HCT116 (cell line): ENCODE measurements at regions not wholly inside any gene's neighbourhood (a gene's known extent, or its start where the extent isn't known, plus 50 kb on each side); places are given as distances from the start of the nearest gene placed in this dataset.

Experiments used
- ATAC-seq: fragments of 200-7000 bp; cut with Tn5 transposase; 2 replicates; pipeline ENCODE4 v1.9.1; 2020; ENCODE audit warnings: mild to moderate bottlenecking, moderate library complexity
- BruUV-seq: library from RNA; stranded (reverse); fragments of 400-500 nt; replicated peaks from 2 replicates; lab custom pipeline; 2021; lab: Mats Ljungman, UMichigan
- CTCF ChIA-PET: fragments of 300-600 bp; sonication (Branson Sonifier 250); formaldehyde crosslinking; loops from one replicate; lab custom pipeline; 2021; ENCODE audit warnings: antibody characterized with exemption; lab: Charles Lee
- POLR2A ChIA-PET: fragments of 300-600, 350-600 bp; sonication (Branson Sonifier 250); formaldehyde crosslinking; loops from one replicate; lab custom pipeline; 2021; ENCODE audit warnings: antibody characterized with exemption; lab: Charles Lee
- RAD21 ChIA-PET, 2 experiments: fragments of 300-600 bp; sonication (Branson Sonifier 250); formaldehyde crosslinking; loops; one replicate each; lab custom pipeline; 2023; ENCODE audit warnings: low total read pairs in 2 of 2; ENCODE audit not compliant: uncharacterized antibody in 2 of 2, unreplicated experiment in 2 of 2, low non-redundant PET in 1 of 2; lab: Charles Lee
- DNase-seq: peaks from one replicate; pipeline ENCODE4 v3.0.0-alpha.2; 2010; ENCODE audit warnings: low read depth, low spot score
- H2AFZ ChIP-seq: fragments of 200-600 bp; shearing (Covaris generic), sonication (generic); 2 replicates; pipeline ENCODE4 v1.6.1; 2017; ENCODE audit warnings: low read depth, mixed run types, mixed read lengths, antibody characterized with exemption, low read length; ENCODE audit not compliant: poor library complexity, severe bottlenecking
- H3K27ac ChIP-seq: 2 replicates; pipeline ENCODE4 v1.5.1; 2012; ENCODE audit warnings: low read depth, low read length
- H3K27me3 ChIP-seq: fragments of 200-600 bp; sonication (generic); 2 replicates; pipeline ENCODE4 v1.6.1; 2016; ENCODE audit warnings: mixed run types, low read length, mixed read lengths; ENCODE audit not compliant: insufficient read depth
- H3K36me3 ChIP-seq, 2 experiments: fragments of 200-500 bp in 1 of 2; fragments of 200-600 bp in 1 of 2; sonication (Bioruptor generic) in 1 of 2; sonication (generic) in 1 of 2; 2 replicates each; pipeline versions ENCODE4 v1.5.1 to v1.6.1; 2014 to 2016; ENCODE audit warnings: low read length in 2 of 2, inconsistent platforms in 1 of 2, mixed read lengths in 1 of 2, mixed run types in 1 of 2; ENCODE audit not compliant: insufficient read depth in 2 of 2, control insufficient read depth in 1 of 2
- H3K4me1 ChIP-seq, 2 experiments: fragments of 200-600 bp in 1 of 2; sonication (generic) in 1 of 2; 2 replicates each; pipeline versions ENCODE4 v1.5.1 to v1.6.1; 2012 to 2017; ENCODE audit warnings: low read length in 2 of 2, inconsistent platforms in 1 of 2, mild to moderate bottlenecking in 1 of 2, mixed read lengths in 1 of 2, mixed run types in 1 of 2, moderate library complexity in 1 of 2; ENCODE audit not compliant: insufficient read depth in 2 of 2, control insufficient read depth in 1 of 2
- H3K4me2 ChIP-seq: fragments of 200-600 bp; sonication (generic); 2 replicates; pipeline ENCODE4 v1.6.1; 2017; ENCODE audit warnings: mixed run types, low read length, mixed read lengths
- H3K4me3 ChIP-seq, 2 experiments: fragments of 200-600 bp in 1 of 2; sonication (generic) in 1 of 2; replicated peaks in 1 of 2; 2 replicates each; pipeline ENCODE4 v1.5.1; 2011 to 2016; ENCODE audit warnings: low read length in 2 of 2, control low read depth in 1 of 2, low read depth in 1 of 2, mild to moderate bottlenecking in 1 of 2, mixed read lengths in 1 of 2, mixed run types in 1 of 2
- H3K79me2 ChIP-seq: fragments of 200-600 bp; sonication (generic); 2 replicates; pipeline ENCODE4 v1.6.1; 2017; ENCODE audit warnings: mild to moderate bottlenecking, mixed run types, low read length, moderate library complexity, mixed read lengths; ENCODE audit not compliant: insufficient read depth
- H3K9ac ChIP-seq: fragments of 200-600 bp; sonication (generic); 2 replicates; pipeline ENCODE4 v1.6.1; 2016; ENCODE audit warnings: low read length, mixed read lengths
- H3K9me2 ChIP-seq: fragments of 200-600 bp; sonication (generic), shearing (Covaris generic); 2 replicates; pipeline ENCODE4 v1.6.1; 2017; ENCODE audit warnings: mixed run types, mild to moderate bottlenecking, moderate library complexity; ENCODE audit not compliant: insufficient read depth
- H3K9me3 ChIP-seq, 2 experiments: fragments of 200-500 bp in 1 of 2; fragments of 200-600 bp in 1 of 2; sonication (Bioruptor generic) in 1 of 2; sonication (generic) in 1 of 2; 2 replicates each; pipeline ENCODE4 v1.6.1; 2014 to 2017; ENCODE audit warnings: low read length in 2 of 2, mixed read lengths in 2 of 2, inconsistent platforms in 1 of 2, low read depth in 1 of 2, mild to moderate bottlenecking in 1 of 2, mixed run types in 1 of 2, moderate library complexity in 1 of 2; ENCODE audit not compliant: control insufficient read depth in 1 of 2, insufficient read depth in 1 of 2
- H4K20me1 ChIP-seq: fragments of 200-600 bp; sonication (generic), shearing (Covaris generic); 2 replicates; pipeline ENCODE4 v1.6.1; 2017; ENCODE audit warnings: mixed run types, mild to moderate bottlenecking, moderate library complexity; ENCODE audit not compliant: insufficient read depth
- EGR1 ChIP-seq: IDR thresholded peaks from 2 replicates; pipeline ENCODE4 v1.6.1; 2012; ENCODE audit warnings: low read depth
- EZH2 ChIP-seq: fragments of 200-600 bp; sonication (generic); IDR thresholded peaks from 2 replicates; pipeline ENCODE4 v1.6.1; 2017; ENCODE audit warnings: antibody characterized with exemption, mixed run types
- JUND ChIP-seq: IDR thresholded peaks from 2 replicates; pipeline ENCODE4 v1.6.1; 2012
- POLR2AphosphoS5 ChIP-seq: IDR thresholded peaks from 2 replicates; pipeline ENCODE4 v1.6.1; 2011; ENCODE audit warnings: mild to moderate bottlenecking, low read depth, low read length, moderate library complexity
- RAD21 ChIP-seq: IDR thresholded peaks from 2 replicates; pipeline ENCODE4 v1.6.1; 2012; ENCODE audit warnings: low read depth, mild to moderate bottlenecking
- SIN3A ChIP-seq: IDR thresholded peaks from 2 replicates; pipeline ENCODE4 v1.6.1; 2012; ENCODE audit warnings: low read depth
- SRF ChIP-seq: IDR thresholded peaks from 2 replicates; pipeline ENCODE4 v1.6.1; 2012; ENCODE audit warnings: low read depth
- TCF7L2 ChIP-seq: IDR thresholded peaks from 2 replicates; pipeline ENCODE4 v1.7.0; 2011; ENCODE audit warnings: borderline replicate concordance, inconsistent platforms; ENCODE audit not compliant: insufficient read depth, insufficient read length; ENCODE audit errors: extremely low read depth
- YY1 ChIP-seq: IDR thresholded peaks from 2 replicates; pipeline ENCODE4 v1.6.1; 2011; ENCODE audit warnings: low read length, low read depth, moderate library complexity, mild to moderate bottlenecking; ENCODE audit not compliant: insufficient replicate concordance; ENCODE audit errors: extremely low read depth
- intact Hi-C: fragments of 100-400 bp; cut with micrococcal nuclease; formaldehyde crosslinking; loops from 2 replicates; pipeline ENCODE4 v1.10.0; 2022
- TF ChIP-seq, protein P1 (sequence below): IDR thresholded peaks from 2 replicates; pipeline ENCODE4 v1.6.1; 2012
- TF ChIP-seq, protein P2 (sequence below): IDR thresholded peaks from 2 replicates; pipeline ENCODE4 v1.6.1; 2012; ENCODE audit warnings: low read depth
- TF ChIP-seq, protein P3 (sequence below): IDR thresholded peaks from 2 replicates; pipeline ENCODE4 v1.6.1; 2011; ENCODE audit warnings: mild to moderate bottlenecking, low read length, moderate library complexity; ENCODE audit not compliant: insufficient replicate concordance; ENCODE audit errors: extremely low read depth
- TF ChIP-seq, protein P4 (sequence below), 3 experiments: fragments of 200-600 bp in 1 of 3; sonication (generic) in 1 of 3; IDR thresholded peaks in 2 of 3; conservative IDR thresholded peaks in 1 of 3; 2 replicates each; pipeline ENCODE4 v1.5.1; 2012 to 2017; ENCODE audit warnings: low read depth in 2 of 3, low read length in 2 of 3, antibody characterized with exemption in 1 of 3, borderline replicate concordance in 1 of 3, control low read depth in 1 of 3, mild to moderate bottlenecking in 1 of 3, mixed read lengths in 1 of 3, mixed run types in 1 of 3, moderate library complexity in 1 of 3; ENCODE audit not compliant: insufficient read depth in 1 of 3
- TF ChIP-seq, protein P5 (sequence below): IDR thresholded peaks from 2 replicates; pipeline ENCODE4 v1.6.1; 2012

DNA sequence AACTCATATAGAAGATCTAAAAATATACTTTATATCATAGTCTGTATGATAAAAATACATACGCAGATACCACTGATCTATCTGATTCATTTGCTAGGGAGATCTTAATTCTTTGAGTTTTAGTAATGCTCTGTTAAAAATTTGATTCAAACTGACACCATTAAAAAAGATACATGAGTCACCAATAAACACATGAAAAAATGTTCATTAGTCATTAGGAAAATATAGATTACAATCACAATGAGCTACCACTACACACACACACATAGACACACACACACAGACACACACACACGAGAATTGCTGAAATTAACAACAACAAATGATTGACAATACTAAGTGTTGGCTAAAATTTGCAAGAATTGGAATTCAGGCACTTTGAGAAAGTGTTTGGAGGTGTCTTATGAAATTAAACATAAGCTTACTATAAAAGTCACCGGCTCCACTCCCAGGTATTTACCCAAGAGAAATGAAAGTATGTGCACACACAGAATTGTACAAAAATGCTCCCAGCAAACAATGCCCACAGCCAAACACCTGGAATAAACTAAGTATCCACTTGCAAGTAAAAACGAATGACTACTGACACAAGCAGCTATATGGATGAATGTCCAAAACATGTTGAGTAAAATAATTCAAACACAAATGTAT lies 117.7 kb upstream of the GGTLC1 start:
- H3K79me2 ChIP-seq, result no peaks in the 10 kb centered on the region
- ATAC-seq (no peak), DNase-seq (no peak)
- no peaks in the 10 kb centered on the region for H4K20me1 ChIP-seq
- no peaks in the 10 kb centered on the region for H3K9me3 ChIP-seq
- no peak overlapping the region for H3K4me3 ChIP-seq
- no peak overlapping the region for H3K4me2 ChIP-seq
- intact Hi-C loops, result no loop called here
- H3K4me1 ChIP-seq, result no peaks in the 10 kb centered on the region
- H3K9ac ChIP-seq, result no peak overlapping the region
- H3K9me2 ChIP-seq, result no peaks in the 10 kb centered on the region
- H3K36me3 ChIP-seq, result no peaks in the 10 kb centered on the region
- CTCF ChIA-PET, result no interaction called here
- no peak overlapping the region for H3K27ac ChIP-seq
- H2AFZ ChIP-seq, result no peak overlapping the region
- H3K27me3 ChIP-seq, result no peaks in the 10 kb centered on the region
- no TSS peak for BruUV-seq
- POLR2A ChIA-PET, result no interaction called here
- no peak for TF ChIP-seq JUND
- TF ChIP-seq, protein P1, sequence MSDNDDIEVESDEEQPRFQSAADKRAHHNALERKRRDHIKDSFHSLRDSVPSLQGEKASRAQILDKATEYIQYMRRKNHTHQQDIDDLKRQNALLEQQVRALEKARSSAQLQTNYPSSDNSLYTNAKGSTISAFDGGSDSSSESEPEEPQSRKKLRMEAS, result no peak
- TF ChIP-seq, protein P2, sequence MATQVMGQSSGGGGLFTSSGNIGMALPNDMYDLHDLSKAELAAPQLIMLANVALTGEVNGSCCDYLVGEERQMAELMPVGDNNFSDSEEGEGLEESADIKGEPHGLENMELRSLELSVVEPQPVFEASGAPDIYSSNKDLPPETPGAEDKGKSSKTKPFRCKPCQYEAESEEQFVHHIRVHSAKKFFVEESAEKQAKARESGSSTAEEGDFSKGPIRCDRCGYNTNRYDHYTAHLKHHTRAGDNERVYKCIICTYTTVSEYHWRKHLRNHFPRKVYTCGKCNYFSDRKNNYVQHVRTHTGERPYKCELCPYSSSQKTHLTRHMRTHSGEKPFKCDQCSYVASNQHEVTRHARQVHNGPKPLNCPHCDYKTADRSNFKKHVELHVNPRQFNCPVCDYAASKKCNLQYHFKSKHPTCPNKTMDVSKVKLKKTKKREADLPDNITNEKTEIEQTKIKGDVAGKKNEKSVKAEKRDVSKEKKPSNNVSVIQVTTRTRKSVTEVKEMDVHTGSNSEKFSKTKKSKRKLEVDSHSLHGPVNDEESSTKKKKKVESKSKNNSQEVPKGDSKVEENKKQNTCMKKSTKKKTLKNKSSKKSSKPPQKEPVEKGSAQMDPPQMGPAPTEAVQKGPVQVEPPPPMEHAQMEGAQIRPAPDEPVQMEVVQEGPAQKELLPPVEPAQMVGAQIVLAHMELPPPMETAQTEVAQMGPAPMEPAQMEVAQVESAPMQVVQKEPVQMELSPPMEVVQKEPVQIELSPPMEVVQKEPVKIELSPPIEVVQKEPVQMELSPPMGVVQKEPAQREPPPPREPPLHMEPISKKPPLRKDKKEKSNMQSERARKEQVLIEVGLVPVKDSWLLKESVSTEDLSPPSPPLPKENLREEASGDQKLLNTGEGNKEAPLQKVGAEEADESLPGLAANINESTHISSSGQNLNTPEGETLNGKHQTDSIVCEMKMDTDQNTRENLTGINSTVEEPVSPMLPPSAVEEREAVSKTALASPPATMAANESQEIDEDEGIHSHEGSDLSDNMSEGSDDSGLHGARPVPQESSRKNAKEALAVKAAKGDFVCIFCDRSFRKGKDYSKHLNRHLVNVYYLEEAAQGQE, result no peak
- no peak for TF ChIP-seq YY1
- TF ChIP-seq, protein P3, sequence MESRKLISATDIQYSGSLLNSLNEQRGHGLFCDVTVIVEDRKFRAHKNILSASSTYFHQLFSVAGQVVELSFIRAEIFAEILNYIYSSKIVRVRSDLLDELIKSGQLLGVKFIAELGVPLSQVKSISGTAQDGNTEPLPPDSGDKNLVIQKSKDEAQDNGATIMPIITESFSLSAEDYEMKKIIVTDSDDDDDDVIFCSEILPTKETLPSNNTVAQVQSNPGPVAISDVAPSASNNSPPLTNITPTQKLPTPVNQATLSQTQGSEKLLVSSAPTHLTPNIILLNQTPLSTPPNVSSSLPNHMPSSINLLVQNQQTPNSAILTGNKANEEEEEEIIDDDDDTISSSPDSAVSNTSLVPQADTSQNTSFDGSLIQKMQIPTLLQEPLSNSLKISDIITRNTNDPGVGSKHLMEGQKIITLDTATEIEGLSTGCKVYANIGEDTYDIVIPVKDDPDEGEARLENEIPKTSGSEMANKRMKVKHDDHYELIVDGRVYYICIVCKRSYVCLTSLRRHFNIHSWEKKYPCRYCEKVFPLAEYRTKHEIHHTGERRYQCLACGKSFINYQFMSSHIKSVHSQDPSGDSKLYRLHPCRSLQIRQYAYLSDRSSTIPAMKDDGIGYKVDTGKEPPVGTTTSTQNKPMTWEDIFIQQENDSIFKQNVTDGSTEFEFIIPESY, result no peak
- TF ChIP-seq, protein P4, sequence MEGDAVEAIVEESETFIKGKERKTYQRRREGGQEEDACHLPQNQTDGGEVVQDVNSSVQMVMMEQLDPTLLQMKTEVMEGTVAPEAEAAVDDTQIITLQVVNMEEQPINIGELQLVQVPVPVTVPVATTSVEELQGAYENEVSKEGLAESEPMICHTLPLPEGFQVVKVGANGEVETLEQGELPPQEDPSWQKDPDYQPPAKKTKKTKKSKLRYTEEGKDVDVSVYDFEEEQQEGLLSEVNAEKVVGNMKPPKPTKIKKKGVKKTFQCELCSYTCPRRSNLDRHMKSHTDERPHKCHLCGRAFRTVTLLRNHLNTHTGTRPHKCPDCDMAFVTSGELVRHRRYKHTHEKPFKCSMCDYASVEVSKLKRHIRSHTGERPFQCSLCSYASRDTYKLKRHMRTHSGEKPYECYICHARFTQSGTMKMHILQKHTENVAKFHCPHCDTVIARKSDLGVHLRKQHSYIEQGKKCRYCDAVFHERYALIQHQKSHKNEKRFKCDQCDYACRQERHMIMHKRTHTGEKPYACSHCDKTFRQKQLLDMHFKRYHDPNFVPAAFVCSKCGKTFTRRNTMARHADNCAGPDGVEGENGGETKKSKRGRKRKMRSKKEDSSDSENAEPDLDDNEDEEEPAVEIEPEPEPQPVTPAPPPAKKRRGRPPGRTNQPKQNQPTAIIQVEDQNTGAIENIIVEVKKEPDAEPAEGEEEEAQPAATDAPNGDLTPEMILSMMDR (IDR thresholded peaks at IDR 0.05 in 2 of 3, conservative IDR thresholded peaks at IDR 0.05 in 1 of 3; ENCODE audit: borderline replicate concordance in 1 of 3, insufficient read depth in 1 of 3, low read depth in 2 of 3, low read length in 2 of 3), result no peak
- no peak for TF ChIP-seq RAD21
- TF ChIP-seq SIN3A, result no peak
- TF ChIP-seq, protein P5, sequence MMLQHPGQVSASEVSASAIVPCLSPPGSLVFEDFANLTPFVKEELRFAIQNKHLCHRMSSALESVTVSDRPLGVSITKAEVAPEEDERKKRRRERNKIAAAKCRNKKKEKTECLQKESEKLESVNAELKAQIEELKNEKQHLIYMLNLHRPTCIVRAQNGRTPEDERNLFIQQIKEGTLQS, result no peak
- TF ChIP-seq EZH2, result no peak
- no peak for TF ChIP-seq EGR1
- no peak for TF ChIP-seq SRF
- TF ChIP-seq POLR2AphosphoS5, result no peak
- no peak for TF ChIP-seq TCF7L2
- RAD21 ChIA-PET, result no interaction called here
